SK-N-SH (cell line): ENCODE measurements at regions not wholly inside any gene's neighbourhood (a gene's known extent, or its start where the extent isn't known, plus 50 kb on each side); places are given as distances from the start of the nearest gene placed in this dataset.

Source experiments
- CTCF ChIA-PET: fragments of 300-600, 350-600 bp; formaldehyde crosslinking; extraction: SDS; loops from one replicate; lab custom pipeline; 2021; lab: Yijun Ruan, JAX
- POLR2A ChIA-PET: fragments of 350-600 bp; sonication (Branson Sonifier 250); formaldehyde crosslinking; extraction: SDS; loops from one replicate; lab custom pipeline; 2020; ENCODE audit warnings: antibody characterized with exemption, inconsistent platforms; lab: Yijun Ruan, JAX
- DNase-seq: peaks from one replicate; pipeline ENCODE4 v3.0.0; 2012
- H2AFZ ChIP-seq: fragments of 200-600 bp; sonication (generic); 2 replicates; pipeline ENCODE4 v1.8.1; 2016; ENCODE audit warnings: antibody characterized with exemption, mild to moderate bottlenecking, low read depth
- H3F3A ChIP-seq: fragments of 200-600 bp; sonication (generic); replicated peaks from 2 replicates; pipeline ENCODE3; 2016; ENCODE audit warnings: antibody characterized with exemption, mild to moderate bottlenecking; ENCODE audit not compliant: insufficient read depth
- H3K27ac ChIP-seq, 2 experiments: fragments of 200-500 bp in 1 of 2; fragments of 200-600 bp in 1 of 2; sonication (Bioruptor generic) in 1 of 2; sonication (generic), shearing (Covaris generic) in 1 of 2; 2 replicates each; pipeline versions ENCODE4 v1.5.1 to v1.6.1; 2014 to 2016; ENCODE audit warnings: low read depth in 2 of 2, inconsistent platforms in 1 of 2, low read length in 1 of 2, mild to moderate bottlenecking in 1 of 2, mixed read lengths in 1 of 2
- H3K27me3 ChIP-seq: fragments of 200-600 bp; sonication (generic), shearing (Covaris generic); 2 replicates; pipeline ENCODE4 v1.6.1; 2016; ENCODE audit warnings: mixed run types; ENCODE audit not compliant: insufficient read depth
- H3K36me3 ChIP-seq, 2 experiments: fragments of 200-500 bp in 1 of 2; fragments of 200-600 bp in 1 of 2; sonication (Bioruptor generic) in 1 of 2; sonication (generic) in 1 of 2; replicated peaks in 1 of 2; 2 replicates each; pipeline versions ENCODE3 to v1.5.1; 2014 to 2016; ENCODE audit warnings: low read length in 1 of 2, mild to moderate bottlenecking in 1 of 2; ENCODE audit not compliant: insufficient read depth in 2 of 2, control insufficient read depth in 1 of 2
- H3K4me1 ChIP-seq, 2 experiments: fragments of 200-500 bp in 1 of 2; fragments of 200-600 bp in 1 of 2; sonication (Bioruptor generic) in 1 of 2; sonication (generic), shearing (Covaris generic) in 1 of 2; 2 replicates each; pipeline versions ENCODE4 v1.5.1 to v1.6.1; 2014 to 2016; ENCODE audit warnings: low read depth in 1 of 2, low read length in 1 of 2, mixed run types in 1 of 2; ENCODE audit not compliant: insufficient read depth in 2 of 2, control insufficient read depth in 1 of 2
- H3K4me2 ChIP-seq: fragments of 200-600 bp; sonication (generic), shearing (Covaris generic); 2 replicates; pipeline ENCODE4 v1.6.1; 2017; ENCODE audit warnings: mixed run types
- H3K4me3 ChIP-seq, 2 experiments: fragments of 200-500 bp in 1 of 2; fragments of 200-600 bp in 1 of 2; sonication (Bioruptor generic) in 1 of 2; sonication (generic), shearing (Covaris generic) in 1 of 2; 2 replicates each; pipeline versions ENCODE4 v1.5.1 to v1.8.1; 2014 to 2016; ENCODE audit warnings: low read depth in 2 of 2, inconsistent platforms in 1 of 2, low read length in 1 of 2, mild to moderate bottlenecking in 1 of 2, mixed read lengths in 1 of 2, moderate library complexity in 1 of 2
- H3K79me2 ChIP-seq: fragments of 200-600 bp; sonication (generic); 2 replicates; pipeline ENCODE4 v1.8.1; 2017; ENCODE audit warnings: mild to moderate bottlenecking; ENCODE audit not compliant: insufficient read depth
- H3K9ac ChIP-seq: fragments of 200-600 bp; sonication (generic); 2 replicates; pipeline ENCODE4 v1.6.1; 2017; ENCODE audit warnings: mixed run types
- H3K9me2 ChIP-seq: fragments of 200-600 bp; sonication (generic); 2 replicates; pipeline ENCODE4 v1.6.1; 2017; ENCODE audit warnings: mixed run types
- H3K9me3 ChIP-seq: fragments of 200-600 bp; sonication (generic); 2 replicates; pipeline ENCODE4 v1.6.1; 2017; ENCODE audit warnings: mixed run types, mild to moderate bottlenecking, moderate library complexity
- H4K20me1 ChIP-seq: fragments of 200-600 bp; sonication (generic); 2 replicates; pipeline ENCODE4 v1.6.1; 2017; ENCODE audit warnings: mild to moderate bottlenecking, mixed run types; ENCODE audit not compliant: insufficient read depth
- CHD2 ChIP-seq: fragments of 150-350 bp; IDR thresholded peaks from 2 replicates; pipeline ENCODE4 v1.6.1; 2018; ENCODE audit warnings: low read length; ENCODE audit not compliant: partially characterized antibody
- FOSL2 ChIP-seq: IDR thresholded peaks from 2 replicates; pipeline ENCODE4 v1.4.0; 2012; ENCODE audit warnings: low read depth, mild to moderate bottlenecking, moderate library complexity, borderline replicate concordance
- FOXJ3 ChIP-seq: sonication (generic); formaldehyde crosslinking; IDR thresholded peaks from 2 replicates; pipeline ENCODE4 v1.5.1; 2020; ENCODE audit warnings: mild to moderate bottlenecking, missing genetic modification reagents
- FOXM1 ChIP-seq: IDR thresholded peaks from 2 replicates; pipeline ENCODE4 v1.4.0; 2012; ENCODE audit warnings: low read depth, mild to moderate bottlenecking
- GATA2 ChIP-seq: sonication (generic); formaldehyde crosslinking; IDR thresholded peaks from 2 replicates; pipeline ENCODE4 v1.5.0; 2020; ENCODE audit warnings: mild to moderate bottlenecking, missing genetic modification reagents
- JUND ChIP-seq: IDR thresholded peaks from 2 replicates; pipeline ENCODE4 v1.4.0; 2012
- MAX ChIP-seq: IDR thresholded peaks from 2 replicates; pipeline ENCODE4 v1.4.0; 2012; ENCODE audit warnings: low read depth
- MEF2A ChIP-seq: IDR thresholded peaks from 2 replicates; pipeline ENCODE4 v1.4.0; 2012; ENCODE audit warnings: low read depth, borderline replicate concordance
- MXI1 ChIP-seq: IDR thresholded peaks from 2 replicates; pipeline ENCODE4 v1.6.1; 2012; ENCODE audit warnings: mild to moderate bottlenecking, low read depth, low read length, improper control_type of control experiment
- RAD21 ChIP-seq: IDR thresholded peaks from 2 replicates; pipeline ENCODE4 v1.6.1; 2012; ENCODE audit warnings: mild to moderate bottlenecking, low read length
- RCOR1 ChIP-seq: fragments of 150-350 bp; IDR thresholded peaks from 2 replicates; pipeline ENCODE4 v1.6.1; 2017; ENCODE audit warnings: antibody characterized with exemption, low read length
- RFX5 ChIP-seq: IDR thresholded peaks from 2 replicates; pipeline ENCODE4 v1.6.1; 2012; ENCODE audit warnings: mild to moderate bottlenecking, improper control_type of control experiment, low read length
- RXRA ChIP-seq: IDR thresholded peaks from 2 replicates; pipeline ENCODE4 v1.4.0; 2012; ENCODE audit warnings: low read depth, mild to moderate bottlenecking, borderline replicate concordance
- TAF1 ChIP-seq: IDR thresholded peaks from 2 replicates; pipeline ENCODE4 v1.6.1; 2012; ENCODE audit warnings: low read depth, mild to moderate bottlenecking, low read length, moderate library complexity, borderline replicate concordance
- TCF12 ChIP-seq: IDR thresholded peaks from 2 replicates; pipeline ENCODE4 v1.4.0; 2012
- TEAD4 ChIP-seq: IDR thresholded peaks from 2 replicates; pipeline ENCODE4 v1.4.0; 2012; ENCODE audit warnings: mild to moderate bottlenecking, borderline replicate concordance; ENCODE audit not compliant: insufficient read depth
- USF2 ChIP-seq: fragments of 150-350 bp; IDR thresholded peaks from 2 replicates; pipeline ENCODE4 v1.6.1; 2017; ENCODE audit warnings: antibody characterized with exemption, low read length, low read depth, borderline replicate concordance
- YY1 ChIP-seq: IDR thresholded peaks from 2 replicates; pipeline ENCODE4 v1.4.0; 2012; ENCODE audit warnings: low read depth, mild to moderate bottlenecking
- WGBS: methylation state at CpG from one replicate; pipeline ENCODE4 v1.1.6; 2017; ENCODE audit warnings: low lambda C conversion rate; 5-methylcytosine and 5-hydroxymethylcytosine counted together

- CTCF ChIA-PET = no interaction called here
- TF ChIP-seq YY1 = no peak
- TF ChIP-seq CHD2 = no peak
- TF ChIP-seq FOXM1 = no peak
- no peak for TF ChIP-seq RCOR1
- no peak for TF ChIP-seq RXRA
- no peak for TF ChIP-seq MAX
- TF ChIP-seq TAF1 = no peak
- no peak for TF ChIP-seq GATA2 (CRISPR knock-in tag)
- no peak for TF ChIP-seq USF2
- no peak for TF ChIP-seq RAD21
- no peak for TF ChIP-seq MEF2A
- no peak for TF ChIP-seq RFX5
- TF ChIP-seq TEAD4 = no peak
- TF ChIP-seq FOSL2 = no peak
- no peak for TF ChIP-seq JUND
- no peak for TF ChIP-seq FOXJ3 (CRISPR knock-in tag)
These were observed 177.2 kb downstream of the GIPC2 start for GRCh38 chr1:78222960-78223358.

GRCh38 chr1:78223417-78224215 is 177.8 kb downstream of the GIPC2 start:
- no peak for DNase-seq
- ChIA-PET POLR2A (no interaction called here), CTCF (no interaction called here)
- WGBS = 78% methylated on average over 6 of the region's 6 CpGs
- H3K79me2 ChIP-seq = no peaks in the 10 kb centered on the region
- no peaks in the 10 kb centered on the region for H3K9me2 ChIP-seq
- H3K27me3 ChIP-seq = no peaks in the 10 kb centered on the region
- H3F3A ChIP-seq = no peaks in the 10 kb centered on the region
- peak overlapping the region in 1 of 2 experiments; percentile 69; a peak in 1 of 4 replicates for H3K27ac ChIP-seq
- peaks cover 0 to 10% of the 10 kb centered on the region in 2 experiments; a peak in 2 of 4 replicates for H3K4me1 ChIP-seq
- H3K36me3 ChIP-seq = no peaks in the 10 kb centered on the region
- no peak overlapping the region for H3K9ac ChIP-seq
- H3K4me3 ChIP-seq = no peak overlapping the region
- no peak overlapping the region for H3K4me2 ChIP-seq
- no peaks in the 10 kb centered on the region for H3K9me3 ChIP-seq
- no peaks in the 10 kb centered on the region for H4K20me1 ChIP-seq
- TF ChIP-seq MXI1 (no peak), JUND (no peak), FOSL2 (no peak), RFX5 (no peak), YY1 (no peak), TCF12 (no peak), RCOR1 (no peak)
- H2AFZ ChIP-seq = no peak overlapping the region

More at GRCh38 chr1:78222960-78223358, 177.2 kb downstream of the GIPC2 start:
- Histone ChIP-seq H3K4me3 (no peak overlapping the region), H3K36me3 (no peaks in the 10 kb centered on the region), H3K9ac (no peak overlapping the region), H2AFZ (no peak overlapping the region), H3F3A (no peaks in the 10 kb centered on the region), H3K9me2 (no peaks in the 10 kb centered on the region), H3K79me2 (no peaks in the 10 kb centered on the region), H3K9me3 (no peaks in the 10 kb centered on the region), H3K4me1 (peaks cover 0 to 10% of the 10 kb centered on the region in 2 experiments; a peak in 2 of 4 replicates), H3K4me2 (no peak overlapping the region), H3K27ac (no peak overlapping the region), H3K27me3 (no peaks in the 10 kb centered on the region), H4K20me1 (no peaks in the 10 kb centered on the region)
- POLR2A ChIA-PET = no interaction called here
- no peak for DNase-seq
